K562 (cell line): ENCODE measurements at regions not wholly inside any gene's neighbourhood (a gene's known extent, or its start where the extent isn't known, plus 50 kb on each side); places are given as distances from the start of the nearest gene placed in this dataset.

ENCODE experiments used
- ATAC-seq: fragments of 200-7000 bp; cut with Tn5 transposase; 3 replicates; pipeline ENCODE4 v1.9.1; 2020; ENCODE audit warnings: moderate library complexity
- BruUV-seq: library from RNA; stranded (reverse); fragments of 400-500 nt; replicated peaks from 2 replicates; lab custom pipeline; 2021; lab: Mats Ljungman, UMichigan
- CTCF ChIA-PET: fragments of 300-600 bp; formaldehyde crosslinking; extraction: SDS; loops from one replicate; lab custom pipeline; 2021; ENCODE audit warnings: low intra/inter-chr PET ratio; lab: Yijun Ruan, JAX
- POLR2A ChIA-PET: fragments of 300-600, 350-650 bp; sonication (Branson Sonifier 250); formaldehyde crosslinking; extraction: SDS; loops from one replicate; lab custom pipeline; 2021; ENCODE audit warnings: antibody characterized with exemption, inconsistent platforms; lab: Yijun Ruan, JAX
- DNase-seq, 4 experiments: peaks; one replicate each; pipeline versions ENCODE4 v3.0.0 to v3.0.0-alpha.2; 2011 to 2018; ENCODE audit warnings: low spot score in 3 of 4, mixed read lengths in 3 of 4; ENCODE audit errors: extremely low read depth in 1 of 4
- FAIRE-seq: peaks from 2 replicates; lab custom pipeline; 2011; peaks lifted over from hg19 to GRCh38; lab: Jason Lieb, UNC
- H2AFZ ChIP-seq: 2 replicates; pipeline ENCODE4 v1.6.0; 2011; ENCODE audit warnings: low read depth, low read length, control low read depth, inconsistent platforms
- H3K27ac ChIP-seq: fragments of 200-600 bp; 3 replicates; pipeline ENCODE4 v1.8.0; 2011; ENCODE audit warnings: low read depth, mild to moderate bottlenecking, control low read depth, inconsistent platforms, low read length, moderate library complexity, mixed read lengths; ENCODE audit errors: extremely low read depth
- H3K27me3 ChIP-seq, 2 experiments: fragments of 300-600 bp in 1 of 2; 2 replicates in 1 of 2; 3 replicates in 1 of 2; pipeline versions ENCODE4 v1.6.0 to v1.8.0; 2011; ENCODE audit warnings: inconsistent platforms in 2 of 2, low read length in 2 of 2, mild to moderate bottlenecking in 1 of 2, mixed read lengths in 1 of 2, moderate library complexity in 1 of 2; ENCODE audit not compliant: control insufficient read depth in 2 of 2, insufficient read depth in 2 of 2
- H3K36me3 ChIP-seq: fragments of 300-600 bp; 3 replicates; pipeline ENCODE4 v1.8.0; 2011; ENCODE audit warnings: mild to moderate bottlenecking, low read length, inconsistent platforms; ENCODE audit not compliant: control insufficient read depth, insufficient read depth
- H3K4me1 ChIP-seq, 2 experiments: fragments of 200-600 bp in 1 of 2; replicated peaks in 1 of 2; 2 replicates in 1 of 2; 3 replicates in 1 of 2; pipeline versions ENCODE4 v1.5.1 to v1.8.0; 2011; ENCODE audit warnings: inconsistent platforms in 2 of 2, low read length in 2 of 2, mild to moderate bottlenecking in 1 of 2, mixed read lengths in 1 of 2, moderate library complexity in 1 of 2; ENCODE audit not compliant: control insufficient read depth in 2 of 2, insufficient read depth in 2 of 2
- H3K4me2 ChIP-seq: 2 replicates; pipeline ENCODE4 v1.6.1; 2011; ENCODE audit warnings: low read length, control low read depth, inconsistent platforms, mixed read lengths; ENCODE audit not compliant: insufficient read depth
- H3K4me3 ChIP-seq: fragments of 200-600 bp; sonication (generic), shearing (Covaris generic); 2 replicates; pipeline ENCODE4 v1.5.1; 2016; ENCODE audit warnings: control low read depth, inconsistent platforms
- H3K79me2 ChIP-seq: fragments of 200-600 bp; 3 replicates; pipeline ENCODE4 v1.8.0; 2011; ENCODE audit warnings: low read length, inconsistent platforms; ENCODE audit not compliant: control insufficient read depth, insufficient read depth
- H3K9ac ChIP-seq, 2 experiments: 2 replicates each; pipeline versions ENCODE4 v1.6.0 to v1.6.1; 2011; ENCODE audit warnings: low read depth in 2 of 2, low read length in 2 of 2, control low read depth in 1 of 2, inconsistent platforms in 1 of 2, mild to moderate bottlenecking in 1 of 2, mixed read lengths in 1 of 2; ENCODE audit not compliant: insufficient read depth in 1 of 2
- H3K9me1 ChIP-seq: one replicate; pipeline ENCODE4 v1.6.0; 2011; ENCODE audit warnings: inconsistent platforms, mild to moderate bottlenecking, low read length, moderate library complexity; ENCODE audit not compliant: control insufficient read depth, insufficient read depth
- H3K9me3 ChIP-seq: replicated peaks from 2 replicates; pipeline ENCODE4 v1.5.1; 2011; ENCODE audit warnings: low read depth, low read length, inconsistent platforms; ENCODE audit not compliant: control insufficient read depth, insufficient read depth
- H4K20me1 ChIP-seq: replicated peaks from 2 replicates; pipeline ENCODE4 v1.6.1; 2011; ENCODE audit warnings: low read length, inconsistent platforms, mixed read lengths; ENCODE audit not compliant: control insufficient read depth, insufficient read depth
- ARID2 ChIP-seq: fragments of 450-650 bp; IDR thresholded peaks from 2 replicates; pipeline ENCODE4 v1.6.1; 2017; ENCODE audit warnings: antibody characterized with exemption, mild to moderate bottlenecking
- ARNT ChIP-seq, 2 experiments: fragments of 450-650 bp; IDR thresholded peaks; 2 replicates each; pipeline ENCODE4 v1.6.1; 2016; ENCODE audit warnings: mild to moderate bottlenecking in 1 of 2
- CAMTA2 ChIP-seq: fragments of 250-450 bp; sonication (Bioruptor Pico); conservative IDR thresholded peaks from 2 replicates; pipeline ENCODE4 v1.5.1; 2022
- MTA2 ChIP-seq: fragments of 450-650 bp; IDR thresholded peaks from 2 replicates; pipeline ENCODE4 v1.6.1; 2016; ENCODE audit warnings: low read depth
- RBM25 ChIP-seq: fragments of 200-400 bp; formaldehyde crosslinking; IDR thresholded peaks from 2 replicates; pipeline ENCODE4 v1.6.1; 2018; ENCODE audit warnings: low read length, low read depth, moderate library complexity; ENCODE audit not compliant: severe bottlenecking
- RREB1 ChIP-seq: fragments of 250-450 bp; sonication (Bioruptor Pico); IDR thresholded peaks from 2 replicates; pipeline ENCODE4 v1.4.0; 2020
- SIRT6 ChIP-seq: IDR thresholded peaks from one replicate; pipeline ENCODE4 v1.6.1; 2012; ENCODE audit warnings: low read depth, mild to moderate bottlenecking, control low read depth, inconsistent platforms, low read length, moderate library complexity
- ZNF121 ChIP-seq: sonication (generic); formaldehyde crosslinking; conservative IDR thresholded peaks from 2 replicates; pipeline ENCODE4 v1.8.0; 2022; ENCODE audit warnings: missing genetic modification reagents
- WGBS: fragments of 100-300 bp; shearing (Covaris generic); methylation state at CpG from one replicate; pipeline ENCODE4 v1.1.6; 2016; ENCODE audit warnings: low coverage, mixed read lengths; ENCODE audit not compliant: insufficient coverage; ENCODE audit errors: missing lambda C conversion rate; 5-methylcytosine and 5-hydroxymethylcytosine counted together
- in situ Hi-C: fragments of 300-500 bp; cut with MboI; formaldehyde crosslinking; loops from 4 replicates; pipeline ENCODE4 v1.15.0; 2018; ENCODE audit warnings: inconsistent platforms, mixed read lengths
- intact Hi-C: fragments of 100-400 bp; cut with micrococcal nuclease; formaldehyde crosslinking; loops from 2 replicates; pipeline ENCODE4 v1.14.2; 2022

- Histone ChIP-seq H4K20me1 (no peaks in the 10 kb centered on the region), H3K27ac (no peak overlapping the region), H3K9me3 (no peaks in the 10 kb centered on the region), H2AFZ (no peak overlapping the region), H3K9ac (no peak overlapping the region), H3K4me2 (no peak overlapping the region), H3K79me2 (no peaks in the 10 kb centered on the region), H3K36me3 (no peaks in the 10 kb centered on the region), H3K4me3 (no peak overlapping the region), H3K27me3 (peaks cover 0 to 2% of the 10 kb centered on the region in 2 experiments; a peak in 1 of 5 replicates), H3K9me1 (no peaks in the 10 kb centered on the region), H3K4me1 (no peaks in the 10 kb centered on the region; a peak in 1 of 5 replicates)
- intact Hi-C loops = no loop called here
- ATAC-seq (no peak), FAIRE-seq (no peak), DNase-seq (no peak)
- ChIA-PET POLR2A (no interaction called here), CTCF (no interaction called here)
- TF ChIP-seq RBM25 (no peak), ARID2 (no peak), MTA2 (no peak), ZNF121 (no peak), CAMTA2 (CRISPR knock-in tag) (no peak), ARNT (IDR thresholded peaks at IDR 0.05) (no peak), RREB1 (CRISPR knock-in tag) (no peak), SIRT6 (no peak)
- in situ Hi-C loops = no loop called here
- 0% methylated on average over 2 of the region's 2 CpGs for WGBS
- no TSS peak for BruUV-seq
Measured at GRCh38 chr5:174356536-174356935, 311.0 kb downstream of the NSG2 start.
